Neural cell (in vitro differentiated cells): ENCODE measurements at regions not wholly inside any gene's neighbourhood (a gene's known extent, or its start where the extent isn't known, plus 50 kb on each side); places are given as distances from the start of the nearest gene placed in this dataset.

ENCODE experiments used
- H2AFZ ChIP-seq: fragments of 200-600, 300-800 bp; sonication (generic), shearing (Covaris generic); 2 replicates; pipeline ENCODE4 v1.6.0; 2014; ENCODE audit warnings: low read depth, mild to moderate bottlenecking, antibody characterized with exemption, low read length, moderate library complexity
- H3F3A ChIP-seq: fragments of 200-600 bp; shearing (Covaris generic); 2 replicates; pipeline ENCODE4 v1.6.1; 2016; ENCODE audit warnings: mild to moderate bottlenecking, moderate library complexity, mixed read lengths, antibody characterized with exemption, low read length; ENCODE audit not compliant: insufficient read depth, poor library complexity, severe bottlenecking
- H3K27ac ChIP-seq: fragments of 200-600, 300-800 bp; sonication (generic), shearing (Covaris generic); 2 replicates; pipeline ENCODE4 v1.5.1; 2014; ENCODE audit warnings: mild to moderate bottlenecking, low read length, moderate library complexity
- H3K27me3 ChIP-seq: fragments of 300-800, 200-600 bp; sonication (generic), shearing (Covaris generic); 2 replicates; pipeline ENCODE4 v1.6.0; 2014; ENCODE audit warnings: mild to moderate bottlenecking, low read depth, low read length, moderate library complexity; ENCODE audit not compliant: insufficient read depth
- H3K36me3 ChIP-seq: fragments of 300-800, 200-600 bp; sonication (generic), shearing (Covaris generic); 2 replicates; pipeline ENCODE4 v1.5.1; 2014; ENCODE audit warnings: mild to moderate bottlenecking, antibody characterized with exemption, low read length, moderate library complexity; ENCODE audit not compliant: insufficient read depth
- H3K4me2 ChIP-seq: fragments of 300-800, 200-600 bp; sonication (generic), shearing (Covaris generic); 2 replicates; pipeline ENCODE4 v1.6.0; 2014; ENCODE audit warnings: mild to moderate bottlenecking, low read length
- H3K4me3 ChIP-seq: fragments of 300-800, 200-600 bp; sonication (generic), shearing (Covaris generic); 2 replicates; pipeline ENCODE4 v1.5.1; 2014; ENCODE audit warnings: mild to moderate bottlenecking, low read length, moderate library complexity
- H3K79me2 ChIP-seq: fragments of 200-600 bp; shearing (Covaris generic); replicated peaks from 2 replicates; pipeline ENCODE4 v1.6.0; 2014; ENCODE audit warnings: mild to moderate bottlenecking, low read length, moderate library complexity; ENCODE audit not compliant: insufficient read depth
- H3K9ac ChIP-seq: fragments of 300-800, 200-600 bp; sonication (generic), shearing (Covaris generic); 2 replicates; pipeline ENCODE4 v1.6.1; 2016; ENCODE audit warnings: mild to moderate bottlenecking, low read length, mixed read lengths
- H3K9me2 ChIP-seq: fragments of 200-600 bp; shearing (Covaris generic); 2 replicates; pipeline ENCODE4 v1.6.1; 2016; ENCODE audit warnings: mild to moderate bottlenecking, low read length, mixed read lengths; ENCODE audit not compliant: insufficient read depth
- H3K9me3 ChIP-seq: fragments of 200-600, 300-800 bp; sonication (generic), shearing (Covaris generic); 2 replicates; pipeline ENCODE4 v1.6.1; 2016; ENCODE audit warnings: mild to moderate bottlenecking, mixed run types, low read length, moderate library complexity, mixed read lengths
- H4K20me1 ChIP-seq: fragments of 200-600 bp; shearing (Covaris generic); 2 replicates; pipeline ENCODE4 v1.6.1; 2016; ENCODE audit warnings: mild to moderate bottlenecking, mixed run types; ENCODE audit not compliant: insufficient read depth
- EP300 ChIP-seq: fragments of 450-650 bp; conservative IDR thresholded peaks from 2 replicates; pipeline ENCODE4 v1.6.1; 2014; ENCODE audit warnings: antibody characterized with exemption, mild to moderate bottlenecking, moderate library complexity; ENCODE audit not compliant: poor library complexity, severe bottlenecking
- EZH2 ChIP-seq: fragments of 200-600, 300-800 bp; shearing (Covaris generic), sonication (generic); IDR thresholded peaks from 2 replicates; pipeline ENCODE4 v1.6.1; 2014; ENCODE audit warnings: antibody characterized with exemption, low read length, borderline replicate concordance, mild to moderate bottlenecking; ENCODE audit not compliant: insufficient read depth, poor library complexity, severe bottlenecking
- MXI1 ChIP-seq: fragments of 450-650 bp; conservative IDR thresholded peaks from 2 replicates; pipeline ENCODE4 v1.6.1; 2014; ENCODE audit warnings: antibody characterized with exemption, mild to moderate bottlenecking; ENCODE audit not compliant: poor library complexity, severe bottlenecking
- POLR2AphosphoS5 ChIP-seq: IDR thresholded peaks from 2 replicates; pipeline ENCODE4 v1.6.1; 2012
- RAD21 ChIP-seq: fragments of 450-650 bp; conservative IDR thresholded peaks from 2 replicates; pipeline ENCODE4 v1.6.1; 2014; ENCODE audit warnings: antibody characterized with exemption, mild to moderate bottlenecking, moderate library complexity
- SMC3 ChIP-seq: fragments of 450-650 bp; conservative IDR thresholded peaks from 2 replicates; pipeline ENCODE4 v1.6.1; 2014; ENCODE audit warnings: antibody characterized with exemption, mild to moderate bottlenecking, moderate library complexity; ENCODE audit not compliant: poor library complexity
- TAF1 ChIP-seq: IDR thresholded peaks from 2 replicates; pipeline ENCODE4 v1.6.1; 2012; ENCODE audit warnings: low read depth
- TF ChIP-seq, protein P1 (sequence below): IDR thresholded peaks from 2 replicates; pipeline ENCODE4 v1.6.1; 2012; ENCODE audit warnings: borderline replicate concordance
- TF ChIP-seq, protein P2 (sequence below): fragments of 450-650 bp; IDR thresholded peaks from 2 replicates; pipeline ENCODE4 v1.5.1; 2014; ENCODE audit warnings: antibody characterized with exemption, mild to moderate bottlenecking, moderate library complexity; ENCODE audit not compliant: poor library complexity, severe bottlenecking

DNA sequence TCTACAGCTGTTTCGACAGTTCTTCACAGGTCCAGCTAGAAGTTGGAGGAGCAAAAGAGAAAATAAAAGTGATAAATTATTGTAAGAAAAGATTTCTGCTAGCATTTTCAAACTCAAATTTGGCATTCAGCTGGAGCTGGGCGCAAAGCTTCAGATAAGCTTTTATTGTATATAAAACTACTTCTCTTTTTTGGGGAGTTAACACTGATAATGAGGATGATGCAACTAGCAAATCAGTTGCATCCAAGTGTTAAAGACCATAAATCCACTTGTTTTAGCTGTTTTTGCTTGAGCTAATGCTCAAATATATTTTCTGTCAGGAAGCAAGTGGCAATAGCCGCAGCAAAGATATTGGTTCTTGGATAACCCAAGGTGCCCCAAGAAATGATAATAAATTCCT lies 127.1 kb upstream of the PKN2 start:
- H3K9me2 ChIP-seq = no peaks in the 10 kb centered on the region
- TF ChIP-seq POLR2AphosphoS5 (no peak), EZH2 (no peak), MXI1 (no peak), SMC3 (no peak), EP300 (no peak), TAF1 (no peak), RAD21 (no peak)
- TF ChIP-seq, protein P1, sequence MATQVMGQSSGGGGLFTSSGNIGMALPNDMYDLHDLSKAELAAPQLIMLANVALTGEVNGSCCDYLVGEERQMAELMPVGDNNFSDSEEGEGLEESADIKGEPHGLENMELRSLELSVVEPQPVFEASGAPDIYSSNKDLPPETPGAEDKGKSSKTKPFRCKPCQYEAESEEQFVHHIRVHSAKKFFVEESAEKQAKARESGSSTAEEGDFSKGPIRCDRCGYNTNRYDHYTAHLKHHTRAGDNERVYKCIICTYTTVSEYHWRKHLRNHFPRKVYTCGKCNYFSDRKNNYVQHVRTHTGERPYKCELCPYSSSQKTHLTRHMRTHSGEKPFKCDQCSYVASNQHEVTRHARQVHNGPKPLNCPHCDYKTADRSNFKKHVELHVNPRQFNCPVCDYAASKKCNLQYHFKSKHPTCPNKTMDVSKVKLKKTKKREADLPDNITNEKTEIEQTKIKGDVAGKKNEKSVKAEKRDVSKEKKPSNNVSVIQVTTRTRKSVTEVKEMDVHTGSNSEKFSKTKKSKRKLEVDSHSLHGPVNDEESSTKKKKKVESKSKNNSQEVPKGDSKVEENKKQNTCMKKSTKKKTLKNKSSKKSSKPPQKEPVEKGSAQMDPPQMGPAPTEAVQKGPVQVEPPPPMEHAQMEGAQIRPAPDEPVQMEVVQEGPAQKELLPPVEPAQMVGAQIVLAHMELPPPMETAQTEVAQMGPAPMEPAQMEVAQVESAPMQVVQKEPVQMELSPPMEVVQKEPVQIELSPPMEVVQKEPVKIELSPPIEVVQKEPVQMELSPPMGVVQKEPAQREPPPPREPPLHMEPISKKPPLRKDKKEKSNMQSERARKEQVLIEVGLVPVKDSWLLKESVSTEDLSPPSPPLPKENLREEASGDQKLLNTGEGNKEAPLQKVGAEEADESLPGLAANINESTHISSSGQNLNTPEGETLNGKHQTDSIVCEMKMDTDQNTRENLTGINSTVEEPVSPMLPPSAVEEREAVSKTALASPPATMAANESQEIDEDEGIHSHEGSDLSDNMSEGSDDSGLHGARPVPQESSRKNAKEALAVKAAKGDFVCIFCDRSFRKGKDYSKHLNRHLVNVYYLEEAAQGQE = no peak
- TF ChIP-seq, protein P2, sequence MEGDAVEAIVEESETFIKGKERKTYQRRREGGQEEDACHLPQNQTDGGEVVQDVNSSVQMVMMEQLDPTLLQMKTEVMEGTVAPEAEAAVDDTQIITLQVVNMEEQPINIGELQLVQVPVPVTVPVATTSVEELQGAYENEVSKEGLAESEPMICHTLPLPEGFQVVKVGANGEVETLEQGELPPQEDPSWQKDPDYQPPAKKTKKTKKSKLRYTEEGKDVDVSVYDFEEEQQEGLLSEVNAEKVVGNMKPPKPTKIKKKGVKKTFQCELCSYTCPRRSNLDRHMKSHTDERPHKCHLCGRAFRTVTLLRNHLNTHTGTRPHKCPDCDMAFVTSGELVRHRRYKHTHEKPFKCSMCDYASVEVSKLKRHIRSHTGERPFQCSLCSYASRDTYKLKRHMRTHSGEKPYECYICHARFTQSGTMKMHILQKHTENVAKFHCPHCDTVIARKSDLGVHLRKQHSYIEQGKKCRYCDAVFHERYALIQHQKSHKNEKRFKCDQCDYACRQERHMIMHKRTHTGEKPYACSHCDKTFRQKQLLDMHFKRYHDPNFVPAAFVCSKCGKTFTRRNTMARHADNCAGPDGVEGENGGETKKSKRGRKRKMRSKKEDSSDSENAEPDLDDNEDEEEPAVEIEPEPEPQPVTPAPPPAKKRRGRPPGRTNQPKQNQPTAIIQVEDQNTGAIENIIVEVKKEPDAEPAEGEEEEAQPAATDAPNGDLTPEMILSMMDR = no peak
- H3K27ac ChIP-seq = no peak overlapping the region
- no peaks in the 10 kb centered on the region for H3F3A ChIP-seq
- H3K36me3 ChIP-seq = no peaks in the 10 kb centered on the region
- no peaks in the 10 kb centered on the region for H3K27me3 ChIP-seq
- no peaks in the 10 kb centered on the region for H4K20me1 ChIP-seq
- H3K4me3 ChIP-seq = no peak overlapping the region
- no peak overlapping the region for H3K4me2 ChIP-seq
- no peaks in the 10 kb centered on the region for H3K79me2 ChIP-seq
- H3K9ac ChIP-seq = no peak overlapping the region
- no peaks in the 10 kb centered on the region for H3K9me3 ChIP-seq
- H2AFZ ChIP-seq = no peak overlapping the region

DNA sequence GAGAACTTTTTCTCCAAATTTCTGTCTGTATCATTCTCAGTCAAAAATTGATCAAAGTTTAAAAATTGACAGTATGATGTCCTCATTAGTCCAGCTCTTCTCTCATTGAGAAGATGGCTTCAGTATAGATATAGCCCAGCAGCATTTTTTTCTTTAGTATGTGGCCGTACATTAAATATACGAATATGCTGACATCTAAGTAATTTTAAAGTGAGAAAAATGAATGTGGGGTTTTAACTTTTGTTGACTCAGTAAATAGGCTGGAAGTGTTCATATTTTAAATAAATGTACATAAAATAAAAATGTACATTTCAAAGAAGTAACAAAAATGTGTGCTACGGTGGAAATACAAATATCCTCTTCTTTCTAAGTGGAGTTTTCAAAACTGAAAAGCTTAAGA lies 123.5 kb upstream of the PKN2 start:
- Histone ChIP-seq H4K20me1 (no peaks in the 10 kb centered on the region), H3K27ac (no peak overlapping the region), H3K27me3 (no peaks in the 10 kb centered on the region), H3K79me2 (no peaks in the 10 kb centered on the region), H3K9me3 (no peaks in the 10 kb centered on the region), H3K36me3 (no peaks in the 10 kb centered on the region), H3F3A (no peaks in the 10 kb centered on the region), H3K9ac (no peak overlapping the region), H3K4me2 (no peak overlapping the region), H3K4me3 (no peak overlapping the region), H3K9me2 (no peaks in the 10 kb centered on the region), H2AFZ (no peak overlapping the region)
- TF ChIP-seq SMC3 (no peak), EP300 (no peak), MXI1 (no peak), RAD21 (no peak), EZH2 (no peak), POLR2AphosphoS5 (no peak), TAF1 (no peak)
- TF ChIP-seq, protein P2 = no peak
- TF ChIP-seq, protein P1 = no peak
